HL-60 (cell line): ENCODE measurements at regions not wholly inside any gene's neighbourhood (a gene's known extent, or its start where the extent isn't known, plus 50 kb on each side); places are given as distances from the start of the nearest gene placed in this dataset.

Source experiments
- CTCF ChIP-seq: IDR thresholded peaks from one replicate; pipeline ENCODE4 v1.5.1; 2011; ENCODE audit warnings: low read length, control low read depth, inconsistent platforms; ENCODE audit not compliant: insufficient read depth
- GABPA ChIP-seq: IDR thresholded peaks from 2 replicates; pipeline ENCODE4 v1.6.1; 2012; ENCODE audit warnings: low read depth
- POLR2AphosphoS5 ChIP-seq: IDR thresholded peaks from 2 replicates; pipeline ENCODE4 v1.6.1; 2012; ENCODE audit warnings: low read depth
- REST ChIP-seq: IDR thresholded peaks from 2 replicates; pipeline ENCODE4 v1.6.1; 2012; ENCODE audit warnings: low read depth; ENCODE audit not compliant: insufficient replicate concordance
- SPI1 ChIP-seq: IDR thresholded peaks from 2 replicates; pipeline ENCODE4 v1.6.1; 2012; ENCODE audit warnings: low read depth, mild to moderate bottlenecking, borderline replicate concordance

- TF ChIP-seq CTCF (no peak), POLR2AphosphoS5 (no peak), REST (no peak), GABPA (no peak), SPI1 (no peak)
These were observed 158.5 kb upstream of the AUTS2 start for GRCh38 chr7:69439636-69440325.
